Stimulated activated CD4-positive, alpha-beta T cell treated with anti-CD3 and anti-CD28 coated beads, TNF-alpha, amount 100 ng/mL, for 24 hours (primary cell): ENCODE measurements at regions not wholly inside any gene's neighbourhood (a gene's known extent, or its start where the extent isn't known, plus 50 kb on each side); places are given as distances from the start of the nearest gene placed in this dataset.
A peak's percentile ranks its signal among the peaks of the same experiment; 100 is the strongest.

Experiments used
- DNase-seq, 3 experiments: peaks; one replicate each; pipeline ENCODE4 v3.0.0-alpha.2; 2020; ENCODE audit warnings: low read depth in 3 of 3

GRCh38 chr1:229031481-229032341 is 239.2 kb upstream of the RAB4A start:
- DNase-seq = no peak

GRCh38 chr1:229032375-229032774 is 238.5 kb upstream of the RAB4A start:
- DNase-seq = no peak

- no peak for DNase-seq
Measured at GRCh38 chr1:229033480-229033879, 237.4 kb upstream of the RAB4A start.

- no peak for DNase-seq
Measured at GRCh38 chr1:229034342-229034741, 236.6 kb upstream of the RAB4A start.

GRCh38 chr1:229035054-229035747 is 235.7 kb upstream of the RAB4A start:
- DNase-seq = no peak

GRCh38 chr1:229035748-229036082 is 235.2 kb upstream of the RAB4A start:
- DNase-seq = no peak

GRCh38 chr1:229037806-229038405 is 233.0 kb upstream of the RAB4A start:
- DNase-seq = no peak

- DNase-seq = no peak
Measured at GRCh38 chr1:229040630-229041358, 230.1 kb upstream of the RAB4A start.

GRCh38 chr1:229041946-229042345 is 229.0 kb upstream of the RAB4A start:
- no peak for DNase-seq

- DNase-seq = no peak
Measured at GRCh38 chr1:229042482-229042881, 228.4 kb upstream of the RAB4A start.

- DNase-seq = no peak
Measured at GRCh38 chr1:229043115-229043514, 227.8 kb upstream of the RAB4A start.

- DNase-seq = no peak
Measured at GRCh38 chr1:229046251-229046853, 224.6 kb upstream of the RAB4A start.

- no peak for DNase-seq
Measured at GRCh38 chr1:229047161-229047839, 223.6 kb upstream of the RAB4A start.

GRCh38 chr1:229047840-229048620 is 222.9 kb upstream of the RAB4A start:
- DNase-seq = no peak

- no peak for DNase-seq
Measured at GRCh38 chr1:229048896-229049295, 222.0 kb upstream of the RAB4A start.

GRCh38 chr1:229056046-229056445 is 214.9 kb upstream of the RAB4A start:
- DNase-seq = no peak

GRCh38 chr1:229058111-229058561 is 212.8 kb upstream of the RAB4A start:
- DNase-seq = peak in 2 of 3 experiments; percentile 12 to 14

- no peak for DNase-seq
Measured at GRCh38 chr1:229058729-229059128, 212.2 kb upstream of the RAB4A start.

GRCh38 chr1:229059671-229060539 is 211.0 kb upstream of the RAB4A start:
- no peak for DNase-seq
